ENCODE measurements at regions not wholly inside any gene's neighbourhood (a gene's known extent, or its start where the extent isn't known, plus 50 kb on each side); places are given as distances from the start of the nearest gene placed in this dataset.
A peak's percentile ranks its signal among the peaks of the same experiment; 100 is the strongest.
"Not testable (repeated sequence)": the region's sequence is repeated elsewhere in the genome, so short reads cannot be mapped to it uniquely, and the experiment has no call there.

DNA sequence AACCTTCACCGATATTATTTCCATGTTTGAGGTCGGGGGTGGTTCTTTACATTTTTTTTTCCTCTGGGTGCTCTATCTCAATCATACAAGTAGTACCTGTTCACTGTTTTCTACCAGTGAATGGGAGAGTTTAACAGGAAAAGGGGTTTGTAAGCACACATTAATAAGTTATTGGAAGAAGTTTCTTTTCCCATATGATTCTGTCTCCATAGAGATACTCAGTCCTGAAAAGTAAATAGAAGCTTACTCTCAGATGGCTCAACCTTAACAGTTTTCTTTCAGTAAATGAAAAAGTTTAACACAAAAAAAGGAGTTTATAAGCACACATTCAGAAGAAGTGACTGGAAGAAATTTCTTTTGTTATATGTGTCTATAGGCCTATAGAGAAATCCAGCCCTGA, 995.6 kb upstream of the SLC39A10 start (continued):
- TF ChIP-seq, protein P1, sequence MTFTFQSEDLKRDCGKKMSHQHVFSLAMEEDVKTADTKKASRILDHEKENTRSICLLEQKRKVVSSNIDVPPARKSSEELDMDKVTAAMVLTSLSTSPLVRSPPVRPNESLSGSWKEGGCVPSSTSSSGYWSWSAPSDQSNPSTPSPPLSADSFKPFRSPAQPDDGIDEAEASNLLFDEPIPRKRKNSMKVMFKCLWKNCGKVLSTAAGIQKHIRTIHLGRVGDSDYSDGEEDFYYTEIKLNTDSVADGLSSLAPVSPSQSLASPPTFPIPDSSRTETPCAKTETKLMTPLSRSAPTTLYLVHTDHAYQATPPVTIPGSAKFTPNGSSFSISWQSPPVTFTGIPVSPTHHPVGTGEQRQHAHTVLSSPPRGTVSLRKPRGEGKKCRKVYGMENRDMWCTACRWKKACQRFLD (CRISPR knock-in tag; IDR thresholded peaks at IDR 0.05; ENCODE audit: borderline replicate concordance), result no peak

DNA sequence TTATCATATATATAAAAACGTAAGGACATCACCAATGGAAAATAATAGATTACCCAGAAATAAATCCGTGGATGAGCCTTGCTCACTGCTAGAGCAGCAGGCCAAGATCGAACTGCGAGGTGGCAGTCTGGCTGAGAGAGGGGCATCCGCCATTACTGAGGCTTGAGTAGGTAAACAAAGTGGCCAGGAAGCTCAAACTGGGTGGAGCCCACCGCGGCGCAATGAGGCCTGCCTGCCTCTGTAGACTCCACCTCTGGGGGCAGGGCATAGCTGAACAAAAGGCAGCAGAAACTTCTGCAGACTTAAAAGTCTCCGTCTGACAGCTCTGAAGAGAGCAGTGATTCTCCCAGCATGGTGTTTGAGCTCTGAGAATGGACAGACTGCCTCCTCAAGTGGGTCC, 1018.0 kb upstream of the SLC39A10 start:
- in situ Hi-C loops (cut with HindIII; ENCODE audit: extremely low pct_ligation_motif_present, low pct_unique_long_range_greater_than_20kb); POLR2A ChIA-PET; H3K9me3 ChIP-seq (ENCODE audit: low read length); H3K27me3 ChIP-seq (ENCODE audit: control insufficient read depth in 1 of 2, insufficient read depth in 2 of 2, low read length in 2 of 2); ATAC-seq; intact Hi-C loops (cut with micrococcal nuclease; ENCODE audit: unreplicated experiment); H4K20me1 ChIP-seq (ENCODE audit: insufficient read depth, low read length); H3K27ac ChIP-seq (ENCODE audit: extremely low read length, insufficient read depth, low read length); CTCF ChIA-PET (ENCODE audit: low intra/inter-chr PET ratio, low total read pairs); H3K4me1 ChIP-seq (ENCODE audit: insufficient read depth, low read length); FAIRE-seq; BruUV-seq (replicated peaks); H3K79me2 ChIP-seq (ENCODE audit: insufficient read depth, low read length); DNase-seq (ENCODE audit: low spot score); H3K36me3 ChIP-seq (replicated peaks in 1 of 2; ENCODE audit: control insufficient read depth in 1 of 2, insufficient read depth in 2 of 2, low read length in 2 of 2); H3K9ac ChIP-seq (ENCODE audit: insufficient read depth, low read depth, low read length); TF ChIP-seq ATF7 (CRISPR knock-in tag; IDR thresholded peaks at IDR 0.05): not testable (repeated sequence)
- H3K4me3 ChIP-seq (replicated peaks in 1 of 3; ENCODE audit: insufficient read depth in 1 of 3, low read depth in 2 of 3, low read length in 3 of 3), result peak overlapping the region in 1 of 3 experiments; percentile 9; a peak in 1 of 6 replicates
- 20% methylated on average over 9 of the region's 9 CpGs for WGBS (ENCODE audit: low lambda C conversion rate)
- TF ChIP-seq ATF7 (IDR thresholded peaks at IDR 0.05), result 0 out of 2 replicates have a peak, but pooled peaks have one; percentile 7
- H2AFZ ChIP-seq (ENCODE audit: low read length), result peak overlapping the region; percentile 63
- peak overlapping the region; percentile 31 for H3K4me2 ChIP-seq (ENCODE audit: low read depth, low read length)

DNA sequence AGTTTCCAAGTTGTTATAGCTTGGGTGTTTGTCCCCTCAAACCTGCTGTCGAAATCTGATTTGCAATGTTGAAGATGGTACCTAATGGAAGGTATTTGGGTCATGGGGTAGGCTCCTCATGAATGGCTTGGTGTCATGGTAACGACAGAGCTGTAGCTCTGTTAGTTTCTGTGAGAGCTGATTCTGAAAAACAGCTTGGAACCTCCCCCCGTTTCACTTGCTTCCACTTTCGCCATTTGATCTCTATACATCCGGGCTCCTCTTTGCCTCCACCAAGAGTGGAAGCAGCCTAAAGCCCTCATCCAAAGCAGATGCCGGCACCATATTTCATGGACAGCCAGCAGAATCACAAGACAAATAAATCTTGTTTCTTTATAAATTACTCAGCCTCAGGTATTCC, 1035.1 kb upstream of the SLC39A10 start:
- FAIRE-seq, result no peak
- Histone ChIP-seq H3K27ac (ENCODE audit: extremely low read length, insufficient read depth, low read length) (no peak overlapping the region), H3K9ac (ENCODE audit: insufficient read depth, low read depth, low read length) (no peak overlapping the region), H2AFZ (ENCODE audit: low read length) (no peak overlapping the region), H4K20me1 (ENCODE audit: insufficient read depth, low read length) (no peaks in the 10 kb centered on the region), H3K79me2 (ENCODE audit: insufficient read depth, low read length) (no peaks in the 10 kb centered on the region), H3K4me1 (ENCODE audit: insufficient read depth, low read length) (no peaks in the 10 kb centered on the region), H3K36me3 (replicated peaks in 1 of 2; ENCODE audit: control insufficient read depth in 1 of 2, insufficient read depth in 2 of 2, low read length in 2 of 2) (no peaks in the 10 kb centered on the region), H3K4me2 (ENCODE audit: low read depth, low read length) (no peak overlapping the region), H3K4me3 (replicated peaks in 1 of 3; ENCODE audit: insufficient read depth in 1 of 3, low read depth in 2 of 3, low read length in 3 of 3) (no peak overlapping the region), H3K9me3 (ENCODE audit: low read length) (0 out of 2 replicates have a peak, but pooled peaks cover 14% of the 10 kb centered on the region), H3K27me3 (ENCODE audit: control insufficient read depth in 1 of 2, insufficient read depth in 2 of 2, low read length in 2 of 2) (no peaks in the 10 kb centered on the region)
- ChIA-PET POLR2A (no interaction called here), CTCF (ENCODE audit: low intra/inter-chr PET ratio, low total read pairs) (no interaction called here)
- ATAC-seq, result no peak
- no TSS peak for BruUV-seq (replicated peaks)
- in situ Hi-C loops (cut with HindIII; ENCODE audit: extremely low pct_ligation_motif_present, low pct_unique_long_range_greater_than_20kb) (no loop called here), intact Hi-C loops (cut with micrococcal nuclease; ENCODE audit: unreplicated experiment) (no loop called here)
- WGBS (ENCODE audit: low lambda C conversion rate), result 2% methylated on average over 6 of the region's 6 CpGs
- DNase-seq (ENCODE audit: low spot score), result no peak
- TF ChIP-seq, protein P2, sequence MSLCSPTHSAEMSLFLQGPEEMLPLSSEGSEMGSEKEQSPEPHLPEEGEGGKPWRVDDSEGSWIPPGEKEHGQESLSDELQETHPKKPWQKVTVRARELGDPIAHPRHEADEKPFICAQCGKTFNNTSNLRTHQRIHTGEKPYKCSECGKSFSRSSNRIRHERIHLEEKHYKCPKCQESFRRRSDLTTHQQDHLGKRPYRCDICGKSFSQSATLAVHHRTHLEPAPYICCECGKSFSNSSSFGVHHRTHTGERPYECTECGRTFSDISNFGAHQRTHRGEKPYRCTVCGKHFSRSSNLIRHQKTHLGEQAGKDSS (CRISPR knock-in tag; IDR thresholded peaks at IDR 0.05; ENCODE audit: borderline replicate concordance, low read depth), result no peak
- TF ChIP-seq ZNF256 (CRISPR knock-in tag; conservative IDR thresholded peaks at IDR 0.05) (no peak), U2AF2 (IDR thresholded peaks at IDR 0.05; ENCODE audit: low read depth, low read length) (no peak), FLYWCH1 (CRISPR knock-in tag; IDR thresholded peaks at IDR 0.05) (no peak), ARHGAP35 (CRISPR knock-in tag; IDR thresholded peaks at IDR 0.05; ENCODE audit: borderline replicate concordance) (no peak), SP140L (CRISPR knock-in tag; IDR thresholded peaks at IDR 0.05; ENCODE audit: borderline replicate concordance) (no peak), ZNF652 (CRISPR knock-in tag; IDR thresholded peaks at IDR 0.05; ENCODE audit: borderline replicate concordance, low read depth) (no peak), ZNF83 (CRISPR knock-in tag; IDR thresholded peaks at IDR 0.05; ENCODE audit: borderline replicate concordance) (no peak), HOXD1 (CRISPR knock-in tag; IDR thresholded peaks at IDR 0.05) (no peak), SMARCE1 (IDR thresholded peaks at IDR 0.05; ENCODE audit: borderline replicate concordance) (no peak)
- TF ChIP-seq, protein P3, sequence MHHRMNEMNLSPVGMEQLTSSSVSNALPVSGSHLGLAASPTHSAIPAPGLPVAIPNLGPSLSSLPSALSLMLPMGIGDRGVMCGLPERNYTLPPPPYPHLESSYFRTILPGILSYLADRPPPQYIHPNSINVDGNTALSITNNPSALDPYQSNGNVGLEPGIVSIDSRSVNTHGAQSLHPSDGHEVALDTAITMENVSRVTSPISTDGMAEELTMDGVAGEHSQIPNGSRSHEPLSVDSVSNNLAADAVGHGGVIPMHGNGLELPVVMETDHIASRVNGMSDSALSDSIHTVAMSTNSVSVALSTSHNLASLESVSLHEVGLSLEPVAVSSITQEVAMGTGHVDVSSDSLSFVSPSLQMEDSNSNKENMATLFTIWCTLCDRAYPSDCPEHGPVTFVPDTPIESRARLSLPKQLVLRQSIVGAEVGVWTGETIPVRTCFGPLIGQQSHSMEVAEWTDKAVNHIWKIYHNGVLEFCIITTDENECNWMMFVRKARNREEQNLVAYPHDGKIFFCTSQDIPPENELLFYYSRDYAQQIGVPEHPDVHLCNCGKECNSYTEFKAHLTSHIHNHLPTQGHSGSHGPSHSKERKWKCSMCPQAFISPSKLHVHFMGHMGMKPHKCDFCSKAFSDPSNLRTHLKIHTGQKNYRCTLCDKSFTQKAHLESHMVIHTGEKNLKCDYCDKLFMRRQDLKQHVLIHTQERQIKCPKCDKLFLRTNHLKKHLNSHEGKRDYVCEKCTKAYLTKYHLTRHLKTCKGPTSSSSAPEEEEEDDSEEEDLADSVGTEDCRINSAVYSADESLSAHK (CRISPR knock-in tag; IDR thresholded peaks at IDR 0.05; ENCODE audit: borderline replicate concordance), result no peak
